ENCODE measurements at regions not wholly inside any gene's neighbourhood (a gene's known extent, or its start where the extent isn't known, plus 50 kb on each side); places are given as distances from the start of the nearest gene placed in this dataset.

DNA sequence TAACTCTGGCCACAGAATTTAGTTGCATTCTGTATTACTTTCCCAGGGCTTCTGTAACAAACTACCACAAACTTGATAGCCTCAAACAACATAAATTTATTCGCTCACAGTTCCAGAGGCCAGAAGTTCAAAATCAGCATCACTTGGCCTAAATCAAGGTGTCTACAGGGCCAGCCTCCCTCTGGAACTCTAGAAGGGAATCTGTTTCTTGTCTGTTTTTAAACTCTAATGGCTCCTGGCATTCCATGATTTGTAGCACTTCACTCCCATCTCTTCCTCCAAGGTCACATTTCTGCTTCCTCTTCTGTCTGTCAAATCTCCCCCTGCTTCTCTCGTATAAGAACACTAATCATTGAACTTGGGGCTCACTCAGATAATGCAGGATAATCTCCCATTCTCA, 151.9 kb upstream of the ARPP21 start:
- DNase-seq (ENCODE audit: low read depth, low spot score) (no peak), FAIRE-seq (no peak)
- dilution Hi-C loops (cut with MboI; ENCODE audit: extremely low pct_ligation_motif_present, low sequenced_read_pairs): no loop called here
- TF ChIP-seq EZH2 (IDR thresholded peaks at IDR 0.05; ENCODE audit: low read length): no peak
- TF ChIP-seq, protein P1, sequence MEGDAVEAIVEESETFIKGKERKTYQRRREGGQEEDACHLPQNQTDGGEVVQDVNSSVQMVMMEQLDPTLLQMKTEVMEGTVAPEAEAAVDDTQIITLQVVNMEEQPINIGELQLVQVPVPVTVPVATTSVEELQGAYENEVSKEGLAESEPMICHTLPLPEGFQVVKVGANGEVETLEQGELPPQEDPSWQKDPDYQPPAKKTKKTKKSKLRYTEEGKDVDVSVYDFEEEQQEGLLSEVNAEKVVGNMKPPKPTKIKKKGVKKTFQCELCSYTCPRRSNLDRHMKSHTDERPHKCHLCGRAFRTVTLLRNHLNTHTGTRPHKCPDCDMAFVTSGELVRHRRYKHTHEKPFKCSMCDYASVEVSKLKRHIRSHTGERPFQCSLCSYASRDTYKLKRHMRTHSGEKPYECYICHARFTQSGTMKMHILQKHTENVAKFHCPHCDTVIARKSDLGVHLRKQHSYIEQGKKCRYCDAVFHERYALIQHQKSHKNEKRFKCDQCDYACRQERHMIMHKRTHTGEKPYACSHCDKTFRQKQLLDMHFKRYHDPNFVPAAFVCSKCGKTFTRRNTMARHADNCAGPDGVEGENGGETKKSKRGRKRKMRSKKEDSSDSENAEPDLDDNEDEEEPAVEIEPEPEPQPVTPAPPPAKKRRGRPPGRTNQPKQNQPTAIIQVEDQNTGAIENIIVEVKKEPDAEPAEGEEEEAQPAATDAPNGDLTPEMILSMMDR (optimal IDR thresholded peaks at IDR 0.05 in 1 of 3, IDR thresholded peaks at IDR 0.05 in 1 of 3, conservative IDR thresholded peaks at IDR 0.05 in 1 of 3; ENCODE audit: extremely low read depth in 1 of 3, insufficient read depth in 2 of 3, low read length in 3 of 3): no peak
- Histone ChIP-seq H3K27ac (ENCODE audit: control insufficient read depth, insufficient read depth, low read length) (no peak overlapping the region), H3K79me2 (ENCODE audit: control insufficient read depth, insufficient read depth, low read length) (no peaks in the 10 kb centered on the region), H3K27me3 (ENCODE audit: control insufficient read depth, extremely low read depth, insufficient read depth, low read length) (no peaks in the 10 kb centered on the region), H4K20me1 (ENCODE audit: control insufficient read depth, extremely low read depth, insufficient read depth, low read length) (no peaks in the 10 kb centered on the region), H3K36me3 (ENCODE audit: control insufficient read depth in 2 of 2, extremely low read depth in 1 of 2, insufficient read depth in 2 of 2, low read length in 2 of 2) (no peaks in the 10 kb centered on the region), H3K4me2 (ENCODE audit: control insufficient read depth, extremely low read depth, insufficient read depth, low read depth, low read length) (no peak overlapping the region), H3K9me1 (ENCODE audit: control insufficient read depth, extremely low read depth, insufficient read depth, low read length) (no peaks in the 10 kb centered on the region), H3K9me3 (ENCODE audit: control insufficient read depth, low read depth, low read length) (no peaks in the 10 kb centered on the region), H3K9ac (ENCODE audit: control insufficient read depth, extremely low read depth, insufficient read depth, low read length) (no peak overlapping the region), H3K4me3 (ENCODE audit: control insufficient read depth in 2 of 3, extremely low read depth in 1 of 3, insufficient read depth in 2 of 3, low read depth in 1 of 3, low read length in 3 of 3) (no peak overlapping the region), H3K4me1 (ENCODE audit: control insufficient read depth, extremely low read depth, insufficient read depth, low read length) (no peaks in the 10 kb centered on the region), H2AFZ (ENCODE audit: control insufficient read depth, low read length) (no peak overlapping the region)

DNA sequence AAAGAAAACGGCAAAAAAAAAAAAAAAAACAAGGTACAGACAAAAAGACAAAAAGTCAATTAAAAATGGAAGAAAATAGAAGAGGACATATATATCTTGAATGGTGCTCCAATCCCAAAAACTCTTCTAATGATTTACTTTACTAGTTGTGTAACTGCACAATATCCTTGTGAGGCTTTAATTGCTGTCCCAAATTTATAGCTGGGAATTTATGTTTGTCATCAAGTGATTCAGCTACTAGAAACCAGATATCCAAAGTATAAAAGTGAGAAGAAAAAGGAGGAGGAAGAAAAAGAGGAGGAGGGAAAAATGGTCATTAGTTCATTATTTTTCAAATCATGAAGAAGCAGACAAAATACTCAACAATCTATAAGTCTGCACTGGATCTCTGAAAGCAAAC, 150.8 kb upstream of the ARPP21 start:
- Histone ChIP-seq H3K4me3 (ENCODE audit: control insufficient read depth in 2 of 3, extremely low read depth in 1 of 3, insufficient read depth in 2 of 3, low read depth in 1 of 3, low read length in 3 of 3) (no peak overlapping the region), H3K79me2 (ENCODE audit: control insufficient read depth, insufficient read depth, low read length) (no peaks in the 10 kb centered on the region), H3K9me3 (ENCODE audit: control insufficient read depth, low read depth, low read length) (no peaks in the 10 kb centered on the region), H3K27ac (ENCODE audit: control insufficient read depth, insufficient read depth, low read length) (no peak overlapping the region), H3K4me2 (ENCODE audit: control insufficient read depth, extremely low read depth, insufficient read depth, low read depth, low read length) (no peak overlapping the region), H2AFZ (ENCODE audit: control insufficient read depth, low read length) (no peak overlapping the region), H4K20me1 (ENCODE audit: control insufficient read depth, extremely low read depth, insufficient read depth, low read length) (no peaks in the 10 kb centered on the region), H3K36me3 (ENCODE audit: control insufficient read depth in 2 of 2, extremely low read depth in 1 of 2, insufficient read depth in 2 of 2, low read length in 2 of 2) (no peaks in the 10 kb centered on the region), H3K9me1 (ENCODE audit: control insufficient read depth, extremely low read depth, insufficient read depth, low read length) (no peaks in the 10 kb centered on the region), H3K27me3 (ENCODE audit: control insufficient read depth, extremely low read depth, insufficient read depth, low read length) (no peaks in the 10 kb centered on the region), H3K4me1 (ENCODE audit: control insufficient read depth, extremely low read depth, insufficient read depth, low read length) (no peaks in the 10 kb centered on the region), H3K9ac (ENCODE audit: control insufficient read depth, extremely low read depth, insufficient read depth, low read length) (no peak overlapping the region)
- dilution Hi-C loops (cut with MboI; ENCODE audit: extremely low pct_ligation_motif_present, low sequenced_read_pairs): no loop called here
- DNase-seq (ENCODE audit: low read depth, low spot score): no peak
- FAIRE-seq: no peak
- TF ChIP-seq, protein P1 (optimal IDR thresholded peaks at IDR 0.05 in 1 of 3, IDR thresholded peaks at IDR 0.05 in 1 of 3, conservative IDR thresholded peaks at IDR 0.05 in 1 of 3; ENCODE audit: extremely low read depth in 1 of 3, insufficient read depth in 2 of 3, low read length in 3 of 3): no peak
- TF ChIP-seq EZH2 (IDR thresholded peaks at IDR 0.05; ENCODE audit: low read length): no peak

Data from keratinocyte (primary cell).